KMS-11 (cell line): ENCODE measurements at regions not wholly inside any gene's neighbourhood (a gene's known extent, or its start where the extent isn't known, plus 50 kb on each side); places are given as distances from the start of the nearest gene placed in this dataset.

Experiments used
- H2AFZ ChIP-seq: fragments of 200-600 bp; sonication (generic); 2 replicates; pipeline ENCODE4 v1.6.1; 2016; ENCODE audit warnings: antibody characterized with exemption, mixed run types, low read depth
- H3K27ac ChIP-seq: fragments of 200-600 bp; sonication (generic); 2 replicates; pipeline ENCODE4 v1.6.1; 2016; ENCODE audit warnings: mild to moderate bottlenecking, mixed run types
- H3K27me3 ChIP-seq: fragments of 200-600 bp; sonication (generic); 2 replicates; pipeline ENCODE4 v1.6.1; 2017; ENCODE audit warnings: mild to moderate bottlenecking, low read depth, mixed run types, moderate library complexity; ENCODE audit not compliant: insufficient read depth
- H3K36me3 ChIP-seq: fragments of 200-600 bp; sonication (generic); 2 replicates; pipeline ENCODE4 v1.6.1; 2017; ENCODE audit warnings: mild to moderate bottlenecking, mixed run types; ENCODE audit not compliant: insufficient read depth
- H3K4me1 ChIP-seq: fragments of 200-600 bp; sonication (generic); 2 replicates; pipeline ENCODE4 v1.6.1; 2016; ENCODE audit warnings: mild to moderate bottlenecking, low read depth, mixed run types; ENCODE audit not compliant: poor library complexity, severe bottlenecking
- H3K4me2 ChIP-seq: fragments of 200-600 bp; sonication (generic); 2 replicates; pipeline ENCODE4 v1.7.0; 2016; ENCODE audit warnings: mild to moderate bottlenecking, mixed run types
- H3K4me3 ChIP-seq: fragments of 200-600 bp; sonication (generic); IDR thresholded peaks from 2 replicates; pipeline ENCODE4 v1.6.1; 2017; ENCODE audit warnings: low read depth, low read length, mixed read lengths; ENCODE audit not compliant: insufficient read depth
- H3K79me2 ChIP-seq: fragments of 200-600 bp; sonication (generic); 2 replicates; pipeline ENCODE4 v1.6.1; 2016; ENCODE audit warnings: low read depth, mixed run types; ENCODE audit not compliant: insufficient read depth
- H3K9ac ChIP-seq: fragments of 200-600 bp; sonication (generic); 2 replicates; pipeline ENCODE4 v1.6.1; 2016; ENCODE audit warnings: mild to moderate bottlenecking, mixed run types
- H4K20me1 ChIP-seq: fragments of 200-600 bp; sonication (generic); 2 replicates; pipeline ENCODE4 v1.6.1; 2016; ENCODE audit warnings: mild to moderate bottlenecking, mixed run types; ENCODE audit not compliant: insufficient read depth
- CTCF ChIP-seq: fragments of 200-600 bp; sonication (generic); conservative IDR thresholded peaks from 2 replicates; pipeline ENCODE4 v1.6.1; 2017; ENCODE audit warnings: low read depth, mild to moderate bottlenecking, antibody characterized with exemption, low read length, moderate library complexity, mixed read lengths

- TF ChIP-seq CTCF: no peak
- Histone ChIP-seq H2AFZ (no peak overlapping the region), H3K4me2 (no peak overlapping the region), H3K4me1 (no peaks in the 10 kb centered on the region), H3K9ac (no peak overlapping the region), H4K20me1 (no peaks in the 10 kb centered on the region), H3K27ac (no peak overlapping the region), H3K4me3 (no peak overlapping the region), H3K79me2 (no peaks in the 10 kb centered on the region), H3K36me3 (no peaks in the 10 kb centered on the region), H3K27me3 (no peaks in the 10 kb centered on the region)
Measured at GRCh38 chr15:93150910-93151881, 62.2 kb upstream of the RGMA start.

- Histone ChIP-seq H3K79me2 (no peaks in the 10 kb centered on the region), H3K27me3 (no peaks in the 10 kb centered on the region), H2AFZ (no peak overlapping the region), H3K4me2 (no peak overlapping the region), H3K4me3 (no peak overlapping the region), H3K4me1 (no peaks in the 10 kb centered on the region), H3K27ac (no peak overlapping the region), H4K20me1 (no peaks in the 10 kb centered on the region), H3K36me3 (no peaks in the 10 kb centered on the region), H3K9ac (no peak overlapping the region)
- TF ChIP-seq CTCF: no peak
Measured at GRCh38 chr15:93146601-93147000, 57.6 kb upstream of the RGMA start.

- no peak for TF ChIP-seq CTCF
- no peaks in the 10 kb centered on the region for H4K20me1 ChIP-seq
- H3K4me2 ChIP-seq: no peak overlapping the region
- no peak overlapping the region for H3K9ac ChIP-seq
- H3K4me1 ChIP-seq: no peaks in the 10 kb centered on the region
- H3K27me3 ChIP-seq: no peaks in the 10 kb centered on the region
- no peak overlapping the region for H3K27ac ChIP-seq
- no peaks in the 10 kb centered on the region for H3K36me3 ChIP-seq
- H2AFZ ChIP-seq: no peak overlapping the region
- H3K79me2 ChIP-seq: no peaks in the 10 kb centered on the region
- no peak overlapping the region for H3K4me3 ChIP-seq
Measured at GRCh38 chr15:93146196-93146595, 57.2 kb upstream of the RGMA start.

- no peaks in the 10 kb centered on the region for H3K4me1 ChIP-seq
- H3K27me3 ChIP-seq: no peaks in the 10 kb centered on the region
- H3K36me3 ChIP-seq: no peaks in the 10 kb centered on the region
- H3K9ac ChIP-seq: no peak overlapping the region
- no peaks in the 10 kb centered on the region for H4K20me1 ChIP-seq
- H3K4me2 ChIP-seq: no peak overlapping the region
- no peak for TF ChIP-seq CTCF
- no peak overlapping the region for H3K4me3 ChIP-seq
- H3K27ac ChIP-seq: no peak overlapping the region
- H2AFZ ChIP-seq: no peak overlapping the region
- H3K79me2 ChIP-seq: no peaks in the 10 kb centered on the region
Measured at GRCh38 chr15:93144463-93145236, 55.6 kb upstream of the RGMA start.
